SU-DHL-6 (cell line): ENCODE measurements at regions not wholly inside any gene's neighbourhood (a gene's known extent, or its start where the extent isn't known, plus 50 kb on each side); places are given as distances from the start of the nearest gene placed in this dataset.

Experiments used
- CTCF ChIP-seq: fragments of 200-600 bp; sonication (generic); IDR thresholded peaks from one replicate; pipeline ENCODE4 v1.5.1; 2017; ENCODE audit warnings: antibody characterized with exemption, mild to moderate bottlenecking, low read length, moderate library complexity; ENCODE audit not compliant: insufficient read depth, poor library complexity, severe bottlenecking
- EZH2phosphoT487 ChIP-seq: fragments of 200-600 bp; sonication (generic), shearing (Covaris generic); conservative IDR thresholded peaks from 2 replicates; pipeline ENCODE4 v1.6.1; 2018; ENCODE audit warnings: mild to moderate bottlenecking, antibody characterized with exemption, low read length, moderate library complexity, mixed read lengths

- TF ChIP-seq CTCF (no peak), EZH2phosphoT487 (no peak)
These were observed 198.1 kb upstream of the RBPJ start for GRCh38 chr4:26122690-26123089.
